Hematopoietic multipotent progenitor cell (in vitro differentiated cells): ENCODE measurements at regions not wholly inside any gene's neighbourhood (a gene's known extent, or its start where the extent isn't known, plus 50 kb on each side); places are given as distances from the start of the nearest gene placed in this dataset.
"Not testable (repeated sequence)": the region's sequence is repeated elsewhere in the genome, so short reads cannot be mapped to it uniquely, and the experiment has no call there.

Source experiments
- DNase-seq, 3 donors: peaks; one replicate each; pipeline ENCODE4 v3.0.0-alpha.2; 2011 to 2015; ENCODE audit warnings: low read depth in 2 of 3, low spot score in 2 of 3

DNA sequence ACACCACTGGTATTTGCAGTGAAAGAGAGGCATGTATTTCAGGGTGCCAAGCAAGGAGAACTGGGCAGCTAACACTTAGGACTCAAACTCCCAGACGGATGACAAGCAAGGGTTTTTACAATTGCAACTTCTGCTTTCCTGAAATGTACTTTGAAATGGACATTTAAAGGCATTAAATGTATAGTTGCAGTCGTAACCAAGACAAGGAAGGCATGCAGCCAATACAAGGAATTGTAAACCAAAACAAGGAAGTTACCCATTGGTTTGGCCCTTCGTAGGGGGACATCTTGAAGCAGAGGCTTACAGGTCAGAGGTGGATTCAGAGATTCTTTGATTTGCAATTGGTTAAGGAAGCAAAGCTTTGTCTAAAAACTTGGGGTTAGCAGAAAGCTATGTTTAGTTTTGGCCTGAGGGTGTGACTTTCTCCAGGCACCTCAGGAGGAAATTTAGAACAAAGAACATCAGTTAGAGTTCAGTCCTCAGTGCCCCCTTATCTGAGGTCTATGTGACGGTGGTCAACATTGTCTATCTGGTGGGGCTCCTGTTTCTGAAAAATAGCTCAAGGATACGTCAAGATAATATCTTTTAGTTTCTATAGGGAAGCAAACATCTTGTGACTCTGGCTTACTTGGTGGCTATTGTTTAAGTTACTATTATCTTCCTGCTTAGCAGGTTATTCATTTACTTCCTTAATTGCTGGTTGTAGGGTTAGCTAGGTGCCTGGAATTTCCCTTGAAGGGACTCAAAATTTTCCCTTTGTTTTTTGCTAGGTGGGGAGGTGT, 266.0 kb downstream of the CD83 start:
- peak in 1 of 3 donors; percentile 50 for DNase-seq

DNA sequence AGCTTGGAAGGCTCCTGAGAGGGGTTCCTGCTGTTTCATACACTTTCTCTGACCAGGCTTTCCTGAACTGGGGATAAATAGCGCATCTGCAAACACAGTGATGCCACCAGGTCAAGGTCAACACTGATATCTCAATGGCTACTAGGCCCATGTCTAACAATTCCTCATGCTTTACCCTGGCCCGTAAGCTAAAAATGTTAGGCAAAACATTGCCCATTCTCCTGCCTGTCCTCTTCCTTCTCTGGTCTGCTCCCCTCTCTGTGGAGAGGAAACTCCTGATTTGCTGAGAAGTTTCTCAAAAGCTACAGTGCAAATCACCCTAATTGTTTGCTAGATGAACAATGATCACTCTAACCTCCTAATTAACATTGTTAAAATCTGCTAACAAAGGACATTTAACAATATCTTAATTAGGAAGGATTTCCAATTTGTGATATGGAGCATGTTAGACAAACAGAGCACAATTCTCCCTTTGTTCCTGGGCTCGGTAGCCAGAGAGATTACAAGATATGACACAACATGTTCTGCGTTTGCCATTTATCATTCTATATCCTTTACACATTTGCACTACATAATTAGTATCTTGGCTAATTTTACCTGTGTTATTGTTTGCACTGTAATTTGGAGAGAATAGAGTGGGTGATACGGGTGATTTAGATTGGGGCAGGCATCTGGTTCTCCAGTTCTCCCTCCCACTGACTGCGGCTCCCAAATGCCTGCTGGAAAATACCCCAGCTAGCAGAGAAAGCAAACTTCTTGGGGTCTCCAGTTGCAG, 266.8 kb downstream of the CD83 start:
- DNase-seq: no peak

DNA sequence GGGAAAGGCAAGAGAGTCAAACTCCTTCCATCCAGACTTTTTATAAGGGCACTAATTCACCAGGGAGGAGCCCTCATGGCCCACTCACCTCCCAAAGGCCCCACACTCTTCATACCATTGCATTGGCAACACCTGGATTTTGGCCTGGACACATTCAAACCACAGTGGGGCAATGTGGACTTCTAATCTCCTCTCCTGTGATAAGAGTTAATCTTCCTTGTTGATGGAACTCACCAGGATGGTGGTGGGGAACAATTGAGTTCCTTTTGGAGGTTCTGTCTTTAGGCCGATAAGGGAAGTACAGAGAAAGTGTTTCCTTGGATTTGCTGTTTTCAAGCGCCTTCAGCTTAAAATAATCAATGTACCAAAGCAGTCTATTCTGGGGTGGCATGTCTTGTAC, 268.7 kb downstream of the CD83 start:
- DNase-seq: no peak

GRCh38 chr6:14386668-14387067, 269.1 kb downstream of the CD83 start:
- peak in 2 of 3 donors; percentile 29 to 62 for DNase-seq

- no peak for DNase-seq
Measured at GRCh38 chr6:14388371-14388770, 270.8 kb downstream of the CD83 start.

DNA sequence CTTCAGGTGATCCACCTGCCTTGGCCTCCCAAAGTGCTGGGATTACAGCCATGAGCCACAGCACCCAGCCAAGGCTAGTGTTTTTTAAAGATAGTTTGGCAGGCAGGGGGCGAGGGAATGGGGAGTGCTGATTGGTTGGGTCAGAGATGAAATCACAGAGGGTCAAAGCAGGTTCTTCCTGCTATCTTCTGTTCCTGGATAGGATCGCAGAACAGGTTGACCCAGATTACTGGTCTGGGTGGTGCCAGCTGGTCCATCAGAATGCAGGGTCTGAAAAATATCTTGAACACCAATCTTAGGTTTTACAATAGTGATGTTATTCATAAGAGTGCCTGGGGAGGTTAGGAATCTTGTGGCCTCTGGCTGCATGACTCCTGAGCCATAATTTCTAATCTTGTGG, 272.2 kb downstream of the CD83 start:
- DNase-seq: not testable (repeated sequence)

DNA sequence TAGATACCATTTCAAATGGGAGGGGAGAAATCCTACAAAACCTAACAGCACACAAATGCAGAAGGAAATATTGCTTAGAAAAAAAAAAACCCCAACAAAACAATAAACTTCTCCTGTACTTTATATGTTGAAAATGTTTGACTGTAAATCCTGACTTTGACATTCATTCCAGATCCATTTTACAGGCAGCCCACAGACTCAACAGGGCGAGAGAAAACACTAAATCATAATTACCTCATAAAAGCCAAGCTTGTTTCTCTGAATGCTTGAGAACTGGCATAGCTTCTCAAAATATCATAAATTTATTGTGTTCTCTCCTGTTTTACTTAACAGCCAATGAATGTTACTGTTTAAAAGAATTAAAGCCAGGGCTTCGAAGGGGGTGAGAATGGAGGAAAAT, 273.2 kb downstream of the CD83 start:
- DNase-seq: no peak

DNA sequence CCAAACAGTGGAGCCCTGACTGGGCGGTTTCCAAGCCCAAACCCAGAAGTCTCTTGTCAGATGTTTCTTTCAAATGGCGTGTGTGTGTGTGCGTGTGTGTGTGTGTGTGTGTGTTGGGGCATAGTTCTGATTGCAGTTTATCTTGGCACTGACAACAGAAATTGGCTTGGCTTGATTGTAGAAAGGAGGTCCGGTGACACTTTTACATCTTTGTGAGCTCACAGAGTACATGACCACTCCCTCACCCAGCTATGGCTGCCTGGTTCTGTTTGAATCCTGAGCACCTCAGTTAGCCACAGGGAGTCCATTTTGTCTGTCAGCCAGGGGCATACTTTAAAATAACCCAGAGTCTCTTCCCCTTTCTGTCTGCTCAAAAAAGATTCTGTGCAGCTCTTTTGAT, 276.3 kb downstream of the CD83 start:
- no peak for DNase-seq

DNA sequence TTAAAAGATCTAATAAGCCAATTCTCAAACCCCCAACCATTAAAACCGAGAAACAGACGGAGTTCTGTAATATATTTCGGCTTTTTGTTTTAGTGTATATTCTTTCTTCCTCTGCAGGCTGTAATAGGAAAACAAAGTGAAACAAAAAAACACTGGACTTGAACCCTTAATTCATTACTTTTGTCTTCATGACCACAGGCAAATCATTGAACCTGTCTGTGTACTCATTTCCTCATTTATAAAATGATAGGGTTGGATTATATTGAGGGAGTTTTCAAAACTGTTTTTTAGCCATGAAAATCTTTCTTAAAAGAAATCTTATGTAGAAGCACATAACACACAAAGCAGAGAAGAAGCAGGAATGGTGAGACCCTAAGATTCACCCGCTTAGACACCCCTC, 278.8 kb downstream of the CD83 start:
- no peak for DNase-seq

DNA sequence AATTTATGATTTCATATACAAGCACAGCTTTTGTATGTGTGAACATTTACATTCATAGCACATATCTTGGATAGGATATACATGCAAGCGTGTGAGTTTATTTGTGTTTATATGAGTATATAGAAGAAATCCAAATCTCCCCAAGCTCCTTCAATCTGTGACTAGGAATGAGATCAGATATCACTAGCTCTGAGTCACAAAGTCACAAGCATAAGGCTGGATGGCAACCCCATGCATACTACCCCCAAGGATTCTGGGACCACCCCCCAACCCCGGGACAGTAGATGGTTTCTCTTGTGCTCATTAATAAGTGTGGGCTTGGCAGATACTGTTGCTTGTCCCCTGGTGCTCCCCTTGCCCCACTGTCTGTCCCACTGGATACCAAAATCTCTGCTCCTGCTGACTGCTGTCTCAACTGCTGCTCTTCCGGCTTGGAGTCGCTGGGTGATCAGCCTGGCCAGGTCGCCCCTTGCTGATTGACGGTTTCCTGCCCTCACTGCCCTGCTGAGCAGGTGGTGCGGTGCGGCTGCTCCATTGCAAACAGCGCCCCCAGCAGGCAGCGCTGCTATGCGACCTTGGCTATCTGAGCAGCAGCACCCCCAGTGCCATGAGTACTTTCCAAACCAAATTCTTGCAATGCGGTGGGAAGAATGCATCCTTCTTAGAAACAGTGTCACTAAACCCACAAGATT, 279.4 kb downstream of the CD83 start:
- DNase-seq: peak in 1 of 3 donors; percentile 57

DNA sequence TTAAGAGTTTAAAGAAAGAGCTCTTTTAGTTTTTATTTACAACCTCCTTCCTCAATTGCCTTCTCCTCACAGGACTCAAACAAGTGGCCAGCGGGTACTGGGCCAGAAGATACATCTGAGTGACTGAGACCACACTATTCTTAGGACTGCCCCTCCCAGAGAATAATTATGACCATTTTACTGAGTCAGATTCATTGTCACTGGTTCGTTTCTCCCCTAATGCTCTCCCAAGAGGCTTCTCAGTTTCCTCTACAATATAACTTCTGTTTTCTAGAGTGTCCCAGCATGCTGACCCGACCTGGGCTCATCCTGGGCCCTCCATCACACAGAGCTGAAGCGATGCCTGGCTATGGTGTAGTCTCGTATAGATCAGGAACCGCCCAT, 279.9 kb downstream of the CD83 start:
- no peak for DNase-seq

DNA sequence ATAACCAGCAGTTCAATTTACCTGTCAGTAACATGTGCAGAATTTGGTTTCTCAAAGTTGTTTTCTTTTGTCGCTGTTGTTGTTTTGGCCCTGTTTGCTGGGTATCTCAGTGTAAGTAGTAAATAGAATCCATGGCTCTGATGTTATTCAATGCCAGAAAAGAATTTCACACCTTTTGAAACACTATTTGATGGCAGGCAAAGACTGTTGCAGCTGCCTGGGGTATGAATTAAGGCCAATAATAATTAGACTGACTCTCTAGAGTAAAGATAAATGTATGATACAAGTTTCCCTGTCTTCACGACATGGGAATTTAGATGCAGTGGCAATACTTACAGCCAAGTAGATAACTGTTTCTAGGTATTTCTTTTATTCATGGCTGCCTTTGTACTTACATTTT, 281.4 kb downstream of the CD83 start:
- no peak for DNase-seq

- no peak for DNase-seq
Measured at GRCh38 chr6:14399635-14400034, 282.1 kb downstream of the CD83 start.

- no peak for DNase-seq
Measured at GRCh38 chr6:14401246-14401645, 283.7 kb downstream of the CD83 start.

DNA sequence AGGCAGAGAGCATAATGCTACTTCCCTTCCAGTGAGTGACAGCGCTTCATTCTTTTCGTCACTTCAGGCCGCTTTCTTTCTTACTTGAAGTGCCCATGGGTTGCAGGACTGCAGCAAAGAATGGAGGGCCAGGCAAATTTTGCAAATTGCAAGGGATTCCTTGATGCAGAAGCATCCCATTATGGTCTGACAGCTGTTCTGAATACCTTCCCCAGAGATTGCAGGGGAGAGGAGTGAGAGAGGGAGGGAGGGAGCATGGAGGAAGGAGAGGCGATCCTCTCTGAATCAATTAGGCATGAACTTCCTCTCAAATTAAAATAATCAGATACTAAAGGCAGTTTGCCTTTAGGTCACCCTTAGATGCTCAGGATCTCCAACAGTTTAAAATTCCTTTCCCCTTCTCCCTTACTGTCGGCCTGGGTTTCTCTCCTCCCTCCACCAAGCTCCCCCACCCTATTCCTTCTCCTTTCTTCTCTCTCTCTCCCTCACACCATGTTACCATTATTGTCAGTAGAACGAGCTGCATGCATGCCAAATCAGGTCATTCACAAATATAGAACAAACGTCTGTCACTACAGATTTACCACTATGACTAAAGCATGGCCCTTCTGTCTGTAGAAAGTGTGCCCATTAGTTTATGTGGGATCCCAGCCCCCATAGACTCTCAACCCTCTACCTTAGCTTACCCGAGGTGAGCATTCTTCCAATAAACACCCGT, 289.2 kb downstream of the CD83 start:
- no peak for DNase-seq

- no peak for DNase-seq
Measured at GRCh38 chr6:14408446-14408845, 290.9 kb downstream of the CD83 start.

DNA sequence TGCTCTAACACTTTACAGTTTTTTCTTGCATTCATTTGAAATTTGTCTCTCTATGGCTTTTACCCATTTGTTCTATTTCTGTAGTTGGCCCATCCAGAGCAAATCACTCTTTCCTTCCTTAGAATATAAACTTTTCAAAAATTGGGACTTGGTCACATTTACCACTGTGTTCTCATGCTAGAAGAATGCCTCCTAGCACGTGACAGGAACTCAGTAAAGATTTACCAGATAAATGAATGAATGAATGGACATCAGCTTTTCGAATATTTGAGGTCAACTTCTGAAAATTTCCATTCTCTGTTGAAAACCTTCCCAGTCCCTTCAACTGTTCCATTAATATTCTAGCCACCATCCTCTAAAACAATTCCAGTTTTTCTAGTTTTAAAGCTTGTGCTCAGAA, 294.5 kb downstream of the CD83 start:
- no peak for DNase-seq

- no peak for DNase-seq
Measured at GRCh38 chr6:14415452-14415851, 297.9 kb downstream of the CD83 start.

GRCh38 chr6:14417377-14417776, 299.8 kb downstream of the CD83 start:
- DNase-seq: no peak

GRCh38 chr6:14419224-14419623, 301.7 kb downstream of the CD83 start:
- DNase-seq: not testable (repeated sequence)

DNA sequence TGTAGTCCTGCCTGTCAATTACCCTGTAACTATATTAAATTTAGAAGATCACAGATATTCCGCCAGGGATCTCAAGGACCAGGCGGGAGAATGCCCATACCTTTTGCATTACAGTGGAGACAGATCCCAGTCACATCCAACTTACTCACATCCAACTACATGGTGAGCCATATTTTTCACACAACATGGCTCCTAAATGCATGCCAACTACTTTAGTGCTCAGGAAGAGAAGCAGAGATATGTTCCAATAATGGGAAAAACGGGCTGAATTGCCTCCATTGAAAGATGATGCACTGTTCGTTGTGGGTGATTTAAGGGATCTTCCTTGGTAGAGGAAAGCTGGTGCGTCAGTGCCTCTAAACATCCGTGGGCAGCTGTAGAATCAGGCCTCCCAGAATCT, 304.5 kb downstream of the CD83 start:
- DNase-seq: no peak
